ENCODE measurements at regions not wholly inside any gene's neighbourhood (a gene's known extent, or its start where the extent isn't known, plus 50 kb on each side); places are given as distances from the start of the nearest gene placed in this dataset.

GRCh38 chr10:78567680-78568455, 500.9 kb upstream of the ZMIZ1 start:
- DNase-seq (ENCODE audit: low read depth): no peak

GRCh38 chr10:78568620-78569019, 500.1 kb upstream of the ZMIZ1 start:
- no peak for DNase-seq (ENCODE audit: low read depth)

GRCh38 chr10:78570633-78571235, 498.0 kb upstream of the ZMIZ1 start:
- no peak for DNase-seq (ENCODE audit: low read depth)

- no peak for DNase-seq (ENCODE audit: low read depth)
These were observed 497.5 kb upstream of the ZMIZ1 start for GRCh38 chr10:78571286-78571685.

- DNase-seq (ENCODE audit: low read depth): no peak
These were observed 496.9 kb upstream of the ZMIZ1 start for GRCh38 chr10:78571891-78572290.

GRCh38 chr10:78572565-78572964, 496.2 kb upstream of the ZMIZ1 start:
- DNase-seq (ENCODE audit: low read depth): no peak

- DNase-seq (ENCODE audit: low read depth): no peak
These were observed 494.2 kb upstream of the ZMIZ1 start for GRCh38 chr10:78574547-78574946.

GRCh38 chr10:78575400-78575799, 493.4 kb upstream of the ZMIZ1 start:
- DNase-seq (ENCODE audit: low read depth): no peak

GRCh38 chr10:78576276-78576675, 492.5 kb upstream of the ZMIZ1 start:
- DNase-seq (ENCODE audit: low read depth): no peak

- DNase-seq (ENCODE audit: low read depth): no peak
These were observed 491.1 kb upstream of the ZMIZ1 start for GRCh38 chr10:78577712-78578111.

- peak; percentile 63 for DNase-seq (ENCODE audit: low read depth)
These were observed 489.8 kb upstream of the ZMIZ1 start for GRCh38 chr10:78578929-78579328.

GRCh38 chr10:78579576-78579975, 489.2 kb upstream of the ZMIZ1 start:
- DNase-seq (ENCODE audit: low read depth): no peak

GRCh38 chr10:78579995-78580394, 488.8 kb upstream of the ZMIZ1 start:
- DNase-seq (ENCODE audit: low read depth): no peak

- DNase-seq (ENCODE audit: low read depth): no peak
These were observed 487.6 kb upstream of the ZMIZ1 start for GRCh38 chr10:78581133-78581694.

GRCh38 chr10:78582540-78582939, 486.2 kb upstream of the ZMIZ1 start:
- DNase-seq (ENCODE audit: low read depth): no peak

GRCh38 chr10:78584266-78584665, 484.5 kb upstream of the ZMIZ1 start:
- DNase-seq (ENCODE audit: low read depth): no peak

GRCh38 chr10:78584681-78585080, 484.1 kb upstream of the ZMIZ1 start:
- DNase-seq (ENCODE audit: low read depth): no peak

GRCh38 chr10:78585952-78586351, 482.8 kb upstream of the ZMIZ1 start:
- DNase-seq (ENCODE audit: low read depth): no peak

GRCh38 chr10:78588194-78588811, 480.5 kb upstream of the ZMIZ1 start:
- DNase-seq (ENCODE audit: low read depth): no peak

GRCh38 chr10:78589687-78590086, 479.1 kb upstream of the ZMIZ1 start:
- DNase-seq (ENCODE audit: low read depth): no peak

GRCh38 chr10:78591066-78591465, 477.7 kb upstream of the ZMIZ1 start:
- no peak for DNase-seq (ENCODE audit: low read depth)

GRCh38 chr10:78594559-78595268, 474.1 kb upstream of the ZMIZ1 start:
- DNase-seq (ENCODE audit: low read depth): no peak

GRCh38 chr10:78595269-78595619, 473.5 kb upstream of the ZMIZ1 start:
- no peak for DNase-seq (ENCODE audit: low read depth)

All from activated T-cell treated with anti-CD3 and anti-CD28 coated beads for 48 hours (primary cell).